Esophagus mucosa (tissue), 1 donor: ENCODE measurements at regions not wholly inside any gene's neighbourhood (a gene's known extent, or its start where the extent isn't known, plus 50 kb on each side); places are given as distances from the start of the nearest gene placed in this dataset.
"Not testable (repeated sequence)": the region's sequence is repeated elsewhere in the genome, so short reads cannot be mapped to it uniquely, and the experiment has no call there.

Experiments used
- ATAC-seq: fragments of 200-7000 bp; cut with Tn5 transposase; one replicate; pipeline ENCODE4 v1.9.1; 2020
- donor health status: DM: yes; HTN: yes; CAD: no.

- no peak for ATAC-seq
Observed at GRCh38 chr18:54662986-54663385, 71.9 kb downstream of the DYNAP start.

GRCh38 chr18:54669701-54670100 is 78.7 kb downstream of the DYNAP start:
- not testable (repeated sequence) for ATAC-seq

GRCh38 chr18:54671291-54671881 is 80.3 kb downstream of the DYNAP start:
- no peak for ATAC-seq

GRCh38 chr18:54672109-54672508 is 81.1 kb downstream of the DYNAP start:
- ATAC-seq, result no peak

GRCh38 chr18:54672846-54673475 is 81.9 kb downstream of the DYNAP start:
- ATAC-seq, result peak; percentile 51

GRCh38 chr18:54673936-54674335 is 82.9 kb downstream of the DYNAP start:
- no peak for ATAC-seq

- ATAC-seq, result no peak
Observed at GRCh38 chr18:54675076-54675475, 84.0 kb downstream of the DYNAP start.

- ATAC-seq, result peak; percentile 76
Observed at GRCh38 chr18:54679318-54680149, 88.5 kb downstream of the DYNAP start.

GRCh38 chr18:54684784-54685183 is 93.7 kb downstream of the DYNAP start:
- no peak for ATAC-seq

GRCh38 chr18:54689319-54689718 is 98.3 kb downstream of the DYNAP start:
- ATAC-seq, result peak; percentile 68

GRCh38 chr18:54690198-54690597 is 99.2 kb downstream of the DYNAP start:
- ATAC-seq, result no peak

GRCh38 chr18:54692463-54692862 is 101.4 kb downstream of the DYNAP start:
- ATAC-seq, result no peak

- no peak for ATAC-seq
Observed at GRCh38 chr18:54696616-54697293, 105.7 kb downstream of the DYNAP start.

- no peak for ATAC-seq
Observed at GRCh38 chr18:54700580-54700979, 109.5 kb downstream of the DYNAP start.

GRCh38 chr18:54702686-54703085 is 111.6 kb downstream of the DYNAP start:
- ATAC-seq, result no peak

GRCh38 chr18:54710074-54710899 is 118.0 kb upstream of the RAB27B start:
- no peak for ATAC-seq

- ATAC-seq, result no peak
Observed at GRCh38 chr18:54710900-54711281, 117.4 kb upstream of the RAB27B start.

GRCh38 chr18:54712306-54712705 is 116.0 kb upstream of the RAB27B start:
- peak; percentile 95 for ATAC-seq

GRCh38 chr18:54712758-54713157 is 115.5 kb upstream of the RAB27B start:
- ATAC-seq, result peak; percentile 49

GRCh38 chr18:54713386-54713785 is 114.9 kb upstream of the RAB27B start:
- no peak for ATAC-seq

- ATAC-seq, result no peak
Observed at GRCh38 chr18:54714851-54715250, 113.4 kb upstream of the RAB27B start.

- no peak for ATAC-seq
Observed at GRCh38 chr18:54716586-54716985, 111.7 kb upstream of the RAB27B start.
